Panc1 (cell line): ENCODE measurements at regions not wholly inside any gene's neighbourhood (a gene's known extent, or its start where the extent isn't known, plus 50 kb on each side); places are given as distances from the start of the nearest gene placed in this dataset.

ENCODE experiments used
- ATAC-seq: fragments of 200-7000 bp; cut with Tn5 transposase; 2 replicates; pipeline ENCODE4 v1.9.1; 2020; ENCODE audit warnings: mild to moderate bottlenecking, moderate library complexity
- BruUV-seq: library from RNA; stranded (reverse); fragments of 400-500 nt; replicated peaks from 2 replicates; lab custom pipeline; 2021; lab: Mats Ljungman, UMichigan
- CTCF ChIA-PET: fragments of 300-600 bp; sonication (Branson Sonifier 250); formaldehyde crosslinking; loops from one replicate; lab custom pipeline; 2022; ENCODE audit warnings: antibody characterized with exemption; lab: Charles Lee
- POLR2A ChIA-PET: fragments of 300-600 bp; sonication (Branson Sonifier 250); formaldehyde crosslinking; loops from one replicate; lab custom pipeline; 2022; ENCODE audit warnings: antibody characterized with exemption; lab: Charles Lee
- DNase-seq: peaks from one replicate; pipeline ENCODE4 v3.0.0-alpha.2; 2010; ENCODE audit warnings: low read depth, low spot score
- H3K27ac ChIP-seq: 2 replicates; pipeline ENCODE4 v1.5.1; 2011; ENCODE audit warnings: mild to moderate bottlenecking, low read length, inconsistent platforms
- H3K27me3 ChIP-seq: fragments of 200-500 bp; sonication (Bioruptor generic); 2 replicates; pipeline ENCODE4 v1.6.0; 2014; ENCODE audit warnings: low read length, inconsistent platforms; ENCODE audit not compliant: control insufficient read depth, insufficient read depth
- H3K36me3 ChIP-seq: fragments of 200-500 bp; sonication (Bioruptor generic); 2 replicates; pipeline ENCODE4 v1.5.1; 2014; ENCODE audit warnings: inconsistent platforms, mild to moderate bottlenecking, low read length, moderate library complexity; ENCODE audit not compliant: control insufficient read depth, insufficient read depth
- H3K4me1 ChIP-seq: 2 replicates; pipeline ENCODE4 v1.5.1; 2011; ENCODE audit warnings: inconsistent platforms, mild to moderate bottlenecking, low read length, moderate library complexity; ENCODE audit not compliant: control insufficient read depth, insufficient read depth
- H3K4me3 ChIP-seq, 2 experiments: 2 replicates each; pipeline ENCODE4 v1.5.1; 2011 to 2012; ENCODE audit warnings: low read depth in 2 of 2, low read length in 2 of 2, mild to moderate bottlenecking in 2 of 2, inconsistent platforms in 1 of 2, moderate library complexity in 1 of 2
- H3K9me3 ChIP-seq: fragments of 200-500 bp; sonication (Bioruptor generic); 2 replicates; pipeline ENCODE4 v1.5.1; 2014; ENCODE audit warnings: low read depth, mild to moderate bottlenecking, inconsistent platforms, low read length, moderate library complexity; ENCODE audit not compliant: control insufficient read depth, insufficient read depth
- POLR2AphosphoS5 ChIP-seq: IDR thresholded peaks from 2 replicates; pipeline ENCODE4 v1.6.1; 2012; ENCODE audit warnings: mild to moderate bottlenecking, low read depth, low read length, moderate library complexity
- REST ChIP-seq, 2 experiments: IDR thresholded peaks; 2 replicates each; pipeline ENCODE4 v1.6.1; 2011 to 2012; ENCODE audit warnings: low read depth in 2 of 2, control low read depth in 1 of 2, low read length in 1 of 2, mild to moderate bottlenecking in 1 of 2, moderate library complexity in 1 of 2; ENCODE audit not compliant: insufficient read depth in 1 of 2
- SIN3A ChIP-seq: IDR thresholded peaks from 2 replicates; pipeline ENCODE4 v1.6.1; 2012; ENCODE audit warnings: low read depth, mild to moderate bottlenecking, low read length, moderate library complexity, borderline replicate concordance; ENCODE audit not compliant: insufficient read depth
- TCF7L2 ChIP-seq: IDR thresholded peaks from 2 replicates; pipeline ENCODE4 v1.6.1; 2011; ENCODE audit warnings: mild to moderate bottlenecking, low read depth, low read length, inconsistent platforms
- in situ Hi-C: cut with HindIII; loops from 2 replicates; pipeline ENCODE4 v1.10.0; 2016; ENCODE audit warnings: low sequenced_read_pairs, low pct_unique_long_range_greater_than_20kb
- intact Hi-C: fragments of 100-400 bp; cut with micrococcal nuclease; formaldehyde crosslinking; loops from one replicate; pipeline ENCODE4 v1.10.0; 2022; ENCODE audit not compliant: unreplicated experiment
- TF ChIP-seq, protein P1 (sequence below): fragments of 450-650 bp; IDR thresholded peaks from 2 replicates; pipeline ENCODE4 v1.5.1; 2017; ENCODE audit warnings: mild to moderate bottlenecking

DNA sequence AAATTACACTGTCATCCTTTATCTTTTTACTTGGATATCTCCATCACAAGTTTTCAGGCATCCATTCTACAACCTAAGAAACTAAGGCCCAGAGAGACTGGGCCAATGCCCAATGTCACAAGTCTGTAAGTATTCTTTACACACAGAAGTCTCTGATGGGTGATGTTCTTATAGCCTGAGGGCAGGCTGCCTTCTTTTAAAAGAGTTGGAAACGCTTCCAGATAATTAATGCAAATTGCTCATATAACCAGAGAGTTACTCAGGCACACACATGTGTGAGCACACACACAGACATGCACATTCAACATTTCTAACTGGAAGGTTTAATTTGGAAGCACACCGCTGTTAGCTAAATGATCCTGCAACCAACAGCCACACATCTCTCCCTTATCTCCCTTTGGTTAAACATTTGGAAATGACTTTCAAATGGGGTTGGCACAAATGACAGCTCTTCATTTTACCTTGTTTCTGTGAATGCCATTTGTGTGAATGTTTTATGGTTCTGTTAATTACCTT lies 160.8 kb upstream of the TMPO start:
- Histone ChIP-seq H3K27ac (no peak overlapping the region), H3K4me3 (no peak overlapping the region), H3K27me3 (no peaks in the 10 kb centered on the region), H3K9me3 (no peaks in the 10 kb centered on the region), H3K36me3 (no peaks in the 10 kb centered on the region), H3K4me1 (no peaks in the 10 kb centered on the region)
- no peak for TF ChIP-seq SIN3A
- TF ChIP-seq POLR2AphosphoS5, result no peak
- TF ChIP-seq, protein P1, sequence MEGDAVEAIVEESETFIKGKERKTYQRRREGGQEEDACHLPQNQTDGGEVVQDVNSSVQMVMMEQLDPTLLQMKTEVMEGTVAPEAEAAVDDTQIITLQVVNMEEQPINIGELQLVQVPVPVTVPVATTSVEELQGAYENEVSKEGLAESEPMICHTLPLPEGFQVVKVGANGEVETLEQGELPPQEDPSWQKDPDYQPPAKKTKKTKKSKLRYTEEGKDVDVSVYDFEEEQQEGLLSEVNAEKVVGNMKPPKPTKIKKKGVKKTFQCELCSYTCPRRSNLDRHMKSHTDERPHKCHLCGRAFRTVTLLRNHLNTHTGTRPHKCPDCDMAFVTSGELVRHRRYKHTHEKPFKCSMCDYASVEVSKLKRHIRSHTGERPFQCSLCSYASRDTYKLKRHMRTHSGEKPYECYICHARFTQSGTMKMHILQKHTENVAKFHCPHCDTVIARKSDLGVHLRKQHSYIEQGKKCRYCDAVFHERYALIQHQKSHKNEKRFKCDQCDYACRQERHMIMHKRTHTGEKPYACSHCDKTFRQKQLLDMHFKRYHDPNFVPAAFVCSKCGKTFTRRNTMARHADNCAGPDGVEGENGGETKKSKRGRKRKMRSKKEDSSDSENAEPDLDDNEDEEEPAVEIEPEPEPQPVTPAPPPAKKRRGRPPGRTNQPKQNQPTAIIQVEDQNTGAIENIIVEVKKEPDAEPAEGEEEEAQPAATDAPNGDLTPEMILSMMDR, result no peak
- TF ChIP-seq REST (IDR thresholded peaks at IDR 0.05; ENCODE audit: insufficient read depth in 1 of 2, low read depth in 2 of 2, low read length in 1 of 2), result no peak
- TF ChIP-seq TCF7L2, result no peak
- ChIA-PET POLR2A (no interaction called here), CTCF (no interaction called here)
- ATAC-seq (no peak), DNase-seq (no peak)
- in situ Hi-C loops, result no loop called here
- intact Hi-C loops, result no loop called here
- no TSS peak for BruUV-seq

- intact Hi-C loops, result no loop called here
- Histone ChIP-seq H3K9me3 (no peaks in the 10 kb centered on the region), H3K4me3 (no peak overlapping the region), H3K27me3 (no peaks in the 10 kb centered on the region), H3K36me3 (no peaks in the 10 kb centered on the region), H3K27ac (no peak overlapping the region), H3K4me1 (no peaks in the 10 kb centered on the region)
- ATAC-seq, result no peak
- in situ Hi-C loops, result no loop called here
- ChIA-PET CTCF (no interaction called here), POLR2A (no interaction called here)
- TF ChIP-seq, protein P1, result no peak
- TF ChIP-seq SIN3A (no peak), TCF7L2 (no peak), REST (IDR thresholded peaks at IDR 0.05; ENCODE audit: insufficient read depth in 1 of 2, low read depth in 2 of 2, low read length in 1 of 2) (no peak), POLR2AphosphoS5 (no peak)
- BruUV-seq, result no TSS peak
- DNase-seq, result no peak
Observed at GRCh38 chr12:98355322-98355721, 160.1 kb upstream of the TMPO start.
